Small intestine (tissue), 7 donors: ENCODE measurements at regions not wholly inside any gene's neighbourhood (a gene's known extent, or its start where the extent isn't known, plus 50 kb on each side); places are given as distances from the start of the nearest gene placed in this dataset.
"Not testable (repeated sequence)": the region's sequence is repeated elsewhere in the genome, so short reads cannot be mapped to it uniquely, and the experiment has no call there.

Experiments used
- DNase-seq, 2 donors: peaks; one replicate each; pipeline versions ENCODE4 v3.0.0 to v3.0.0-alpha.2; 2013
- FAIRE-seq: peaks from 2 replicates; lab custom pipeline; 2012; peaks lifted over from hg19 to GRCh38; lab: Jason Lieb, UNC
- H3K27ac ChIP-seq, 3 donors: one replicate each; pipeline ENCODE4 v1.5.1; 2013; ENCODE audit warnings: low read length in 2 of 3, mild to moderate bottlenecking in 2 of 3, control low read depth in 1 of 3, inconsistent platforms in 1 of 3, low read depth in 1 of 3, moderate library complexity in 1 of 3
- H3K27me3 ChIP-seq, 3 donors: one replicate each; pipeline ENCODE4 v1.6.1; 2013; ENCODE audit warnings: low read length in 3 of 3, inconsistent platforms in 1 of 3; ENCODE audit not compliant: control insufficient read depth in 3 of 3, insufficient read depth in 3 of 3
- H3K36me3 ChIP-seq, 3 donors: one replicate each; pipeline ENCODE4 v1.6.1; 2013; ENCODE audit warnings: low read length in 3 of 3, inconsistent platforms in 1 of 3, low read depth in 1 of 3, mild to moderate bottlenecking in 1 of 3, moderate library complexity in 1 of 3; ENCODE audit not compliant: control insufficient read depth in 3 of 3, insufficient read depth in 2 of 3
- H3K4me1 ChIP-seq, 3 donors: one replicate each; pipeline ENCODE4 v1.6.1; 2013; ENCODE audit warnings: low read length in 2 of 3, inconsistent platforms in 1 of 3, low read depth in 1 of 3, mild to moderate bottlenecking in 1 of 3, moderate library complexity in 1 of 3; ENCODE audit not compliant: control insufficient read depth in 3 of 3, insufficient read depth in 2 of 3
- H3K4me3 ChIP-seq, 3 donors: one replicate each; pipeline ENCODE4 v1.5.1; 2013; ENCODE audit warnings: low read length in 3 of 3, control low read depth in 1 of 3, inconsistent platforms in 1 of 3, low read depth in 1 of 3, mild to moderate bottlenecking in 1 of 3, moderate library complexity in 1 of 3
- H3K9me3 ChIP-seq, 2 donors: one replicate each; pipeline ENCODE4 v1.6.1; 2013; ENCODE audit warnings: low read depth in 1 of 2, low read length in 1 of 2; ENCODE audit not compliant: control insufficient read depth in 2 of 2, insufficient read depth in 1 of 2
- WGBS, 3 donors: extraction: QIAGEN DNeasy Blood & Tissue Kit; methylation state at CpG; one replicate each; pipeline ENCODE4 v1.1.7; 2013; 5-methylcytosine and 5-hydroxymethylcytosine counted together
- donor health status: healthy with polysubstance abuse.
- donor health status: control.
- donor health status: control.
- donor health status: Bipolar disorder and iron deficiency.
- donor health status: healthy.

DNA sequence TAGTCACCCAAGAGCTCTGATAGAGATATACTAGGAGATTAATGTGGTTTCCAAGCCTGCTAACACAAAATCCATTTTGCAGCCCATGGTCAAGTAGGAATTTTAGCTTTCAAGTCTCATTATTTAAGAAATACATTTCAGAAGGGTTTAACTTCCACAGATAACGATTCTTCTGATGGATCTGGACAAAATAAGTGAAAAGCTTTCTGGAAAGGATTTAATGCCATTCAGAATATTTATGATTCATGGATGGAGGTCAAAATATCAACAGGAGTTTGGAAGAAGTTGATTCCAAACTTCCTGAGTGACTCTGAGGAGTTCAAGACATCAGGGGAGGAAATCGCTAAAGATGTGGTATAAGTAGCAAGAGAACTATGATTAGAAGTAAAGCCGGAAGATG is 214.6 kb downstream of the ATXN7L3B start:
- Histone ChIP-seq H3K9me3 (peaks cover 0 to 4% of the 10 kb centered on the region in 2 donors), H3K27me3 (no peaks in the 10 kb centered on the region), H3K4me3 (no peak overlapping the region), H3K27ac (no peak overlapping the region), H3K4me1 (no peaks in the 10 kb centered on the region), H3K36me3 (no peaks in the 10 kb centered on the region)
- DNase-seq (no peak), FAIRE-seq (no peak)
- WGBS, 3 donors = 84 to 87% (median 86%) methylated on average over 3 of the region's 3 CpGs

DNA sequence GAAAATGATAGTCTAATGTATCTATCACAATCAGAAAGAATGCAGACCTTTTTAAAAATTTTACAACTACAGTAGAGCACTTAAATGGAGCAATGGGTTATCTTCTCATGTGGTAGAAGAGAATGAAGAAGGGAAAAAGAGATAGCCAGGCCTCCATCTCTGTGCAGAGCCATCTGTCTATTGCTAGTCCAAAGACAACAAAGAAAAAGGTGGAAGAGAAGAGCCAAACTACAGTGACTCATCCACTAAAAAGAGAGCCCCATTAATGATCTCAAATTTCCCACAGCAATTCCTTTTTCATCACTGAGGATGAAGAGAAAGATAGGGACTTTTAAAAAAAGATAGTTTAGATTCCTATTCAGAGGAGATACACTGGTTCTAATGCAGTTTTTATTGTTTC is 232.9 kb downstream of the ATXN7L3B start:
- H3K4me1 ChIP-seq = no peaks in the 10 kb centered on the region
- DNase-seq = no peak
- no peaks in the 10 kb centered on the region for H3K9me3 ChIP-seq
- H3K27me3 ChIP-seq = no peaks in the 10 kb centered on the region
- no peak for FAIRE-seq
- no peaks in the 10 kb centered on the region for H3K36me3 ChIP-seq
- H3K27ac ChIP-seq = no peak overlapping the region
- no peak overlapping the region for H3K4me3 ChIP-seq

DNA sequence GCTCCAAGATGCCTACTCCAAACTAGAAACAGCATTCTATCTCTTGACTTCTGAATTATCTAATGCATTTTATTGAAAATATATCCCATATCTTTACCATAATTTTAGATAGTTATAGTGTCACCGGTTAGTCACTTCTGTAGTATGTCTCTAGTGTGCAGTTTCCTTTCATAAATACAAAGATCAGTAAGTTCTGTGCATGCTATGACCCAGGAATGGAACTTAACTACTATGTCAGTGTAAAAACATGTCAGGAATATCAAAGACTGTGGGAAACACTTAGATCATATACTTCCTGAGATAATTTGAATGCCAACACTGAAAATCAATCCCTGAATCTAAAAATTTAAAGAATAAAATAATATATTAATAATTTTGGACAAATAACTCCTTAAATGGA is 237.6 kb downstream of the ATXN7L3B start:
- Histone ChIP-seq H3K27me3 (no peaks in the 10 kb centered on the region), H3K4me3 (no peak overlapping the region), H3K36me3 (no peaks in the 10 kb centered on the region), H3K4me1 (no peaks in the 10 kb centered on the region), H3K27ac (no peak overlapping the region), H3K9me3 (no peaks in the 10 kb centered on the region)
- no peak for DNase-seq
- WGBS, 3 donors = 90 to 93% (median 91%) methylated on average over 1 of the region's 1 CpG
- no peak for FAIRE-seq

DNA sequence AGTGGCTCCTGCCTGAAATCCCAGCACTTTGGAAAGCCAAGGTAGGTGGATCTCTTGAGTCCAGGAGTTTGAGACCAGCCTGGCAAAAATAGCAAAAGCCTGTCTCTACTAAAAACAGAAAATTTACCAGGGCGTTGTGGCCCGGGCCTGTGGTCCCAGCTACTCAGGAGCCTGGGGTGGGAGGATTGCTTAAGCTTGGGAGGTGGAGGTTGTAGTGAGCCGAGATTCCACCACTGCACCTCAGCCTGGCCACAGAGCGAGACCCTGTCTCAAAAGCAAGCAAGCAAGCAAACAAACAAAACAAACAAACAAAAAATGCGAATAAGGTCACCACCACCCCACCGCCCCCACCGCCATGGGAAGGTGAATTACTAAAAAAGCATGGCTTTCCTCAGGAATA is 238.7 kb downstream of the ATXN7L3B start:
- H3K27ac ChIP-seq = no peak overlapping the region
- no peaks in the 10 kb centered on the region for H3K9me3 ChIP-seq
- H3K4me3 ChIP-seq = no peak overlapping the region
- H3K36me3 ChIP-seq = no peaks in the 10 kb centered on the region
- no peak for DNase-seq
- no peaks in the 10 kb centered on the region for H3K27me3 ChIP-seq
- H3K4me1 ChIP-seq = no peaks in the 10 kb centered on the region
- FAIRE-seq = no peak
- 82 to 92% (median 89%) methylated on average over 7 of the region's 7 CpGs for WGBS, 3 donors

DNA sequence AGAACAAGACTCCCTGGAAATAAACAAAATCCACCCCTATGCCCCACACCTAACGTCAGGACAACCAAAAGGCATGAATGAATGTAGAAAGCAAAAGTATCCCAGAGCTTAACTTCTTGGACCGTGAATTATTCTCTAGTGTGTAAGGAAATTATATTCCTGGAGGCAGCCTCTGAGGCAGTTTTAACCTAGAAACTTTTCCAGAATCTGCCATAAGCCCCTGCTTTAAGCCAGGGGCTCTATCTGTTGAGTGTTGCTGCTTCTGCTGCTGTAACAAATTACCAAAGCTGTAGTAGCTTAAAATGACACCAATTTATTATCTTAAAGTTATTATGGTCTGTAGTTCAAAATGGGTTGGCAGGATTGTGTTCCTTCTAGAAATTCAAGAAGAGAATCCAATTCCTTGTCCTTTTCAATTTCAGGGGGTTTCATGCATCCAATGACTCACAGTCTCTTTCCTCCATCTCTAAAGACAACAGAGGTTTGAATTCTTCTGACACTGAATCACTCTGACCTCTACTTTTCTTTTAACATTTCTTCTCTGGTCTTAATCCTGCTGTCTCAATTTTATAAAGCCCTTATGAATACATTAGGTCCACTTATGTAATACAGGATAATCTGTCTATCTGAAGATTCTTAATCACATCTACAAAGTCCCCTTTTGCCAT is 242.7 kb downstream of the ATXN7L3B start:
- Histone ChIP-seq H3K4me3 (no peak overlapping the region), H3K36me3 (no peaks in the 10 kb centered on the region), H3K4me1 (no peaks in the 10 kb centered on the region), H3K27ac (no peak overlapping the region), H3K9me3 (no peaks in the 10 kb centered on the region), H3K27me3 (no peaks in the 10 kb centered on the region)
- 60 to 72% (median 67%) methylated on average over 2 of the region's 2 CpGs for WGBS, 3 donors
- FAIRE-seq = no peak
- DNase-seq = no peak

DNA sequence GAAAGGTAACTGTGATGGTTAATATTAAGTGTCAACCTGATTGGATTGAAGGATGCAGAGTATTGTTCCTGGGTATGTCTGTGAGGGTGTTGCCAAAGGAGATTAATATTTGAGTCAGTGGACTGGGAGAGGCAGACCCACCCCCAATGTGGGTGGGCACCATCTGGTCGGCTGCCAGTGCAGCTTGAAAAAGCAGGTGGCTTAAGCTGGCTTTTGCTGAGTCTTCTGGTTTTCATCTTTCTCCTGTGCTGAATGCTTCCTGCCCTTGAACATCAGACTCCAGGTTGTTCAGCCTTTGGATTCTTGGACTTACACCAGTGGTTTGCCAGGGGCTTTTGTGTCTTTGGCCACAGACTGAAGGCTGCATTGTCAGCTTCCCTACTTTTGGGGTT is 243.2 kb downstream of the ATXN7L3B start:
- not testable (repeated sequence) for H3K36me3 ChIP-seq, H3K4me1 ChIP-seq, DNase-seq, FAIRE-seq, H3K9me3 ChIP-seq, H3K27ac ChIP-seq, H3K27me3 ChIP-seq, H3K4me3 ChIP-seq
- WGBS, 3 donors = 17 to 30% (median 29%) methylated on average over 1 of the region's 1 CpG

DNA sequence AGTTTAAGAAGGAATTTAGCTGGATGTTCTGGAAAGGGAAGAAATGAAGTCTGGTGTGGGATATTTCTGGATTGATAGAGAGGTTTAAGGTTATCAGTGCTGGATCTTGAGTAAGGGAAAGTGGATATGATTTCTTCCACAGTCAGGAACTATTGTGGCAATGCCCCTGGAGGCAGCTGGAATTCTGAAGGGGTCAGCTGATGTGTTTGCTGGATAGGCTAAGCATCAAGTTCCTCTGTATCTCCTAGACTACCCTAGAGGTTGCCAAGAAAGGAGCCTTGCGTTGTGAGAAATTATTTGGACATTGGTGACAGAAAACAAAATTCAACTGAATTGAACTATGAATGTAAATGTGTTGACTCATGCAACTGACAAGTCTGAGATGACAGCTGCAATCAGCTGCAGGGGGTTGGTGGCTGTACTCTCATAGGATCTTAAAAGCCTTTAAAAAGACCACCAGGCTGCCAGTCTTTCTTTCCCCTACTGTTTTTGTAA is 244.4 kb downstream of the ATXN7L3B start:
- Histone ChIP-seq H3K4me3 (no peak overlapping the region), H3K27ac (no peak overlapping the region), H3K27me3 (no peaks in the 10 kb centered on the region), H3K36me3 (no peaks in the 10 kb centered on the region), H3K4me1 (no peaks in the 10 kb centered on the region), H3K9me3 (no peaks in the 10 kb centered on the region)
- DNase-seq (no peak), FAIRE-seq (no peak)
- 57 to 92% (median 73%) methylated on average over 1 of the region's 1 CpG for WGBS, 3 donors

DNA sequence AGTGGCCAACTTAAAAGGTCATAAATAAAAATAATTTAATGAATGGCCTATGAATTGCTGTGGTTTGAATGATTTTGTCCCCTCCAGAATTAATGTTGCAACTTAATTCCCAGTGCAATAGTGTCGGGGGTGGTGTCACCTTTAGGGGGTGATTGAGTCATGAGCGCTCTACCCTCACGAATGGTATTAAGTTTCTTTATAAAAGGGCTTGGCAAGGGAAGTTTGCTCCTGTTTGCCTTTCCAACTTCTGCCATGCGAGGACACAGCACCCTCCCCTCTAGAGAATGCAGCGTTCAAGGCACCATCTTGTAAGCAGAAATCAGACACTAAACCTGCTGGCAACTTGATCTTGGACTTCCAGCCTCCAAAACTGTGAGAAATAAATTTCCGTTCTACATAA is 253.3 kb downstream of the ATXN7L3B start:
- Histone ChIP-seq H3K4me1 (no peaks in the 10 kb centered on the region), H3K4me3 (no peak overlapping the region), H3K27me3 (no peaks in the 10 kb centered on the region), H3K9me3 (no peaks in the 10 kb centered on the region), H3K36me3 (no peaks in the 10 kb centered on the region), H3K27ac (no peak overlapping the region)
- DNase-seq = no peak
- 86 to 87% (median 87%) methylated on average over 6 of the region's 6 CpGs for WGBS, 3 donors
- no peak for FAIRE-seq

DNA sequence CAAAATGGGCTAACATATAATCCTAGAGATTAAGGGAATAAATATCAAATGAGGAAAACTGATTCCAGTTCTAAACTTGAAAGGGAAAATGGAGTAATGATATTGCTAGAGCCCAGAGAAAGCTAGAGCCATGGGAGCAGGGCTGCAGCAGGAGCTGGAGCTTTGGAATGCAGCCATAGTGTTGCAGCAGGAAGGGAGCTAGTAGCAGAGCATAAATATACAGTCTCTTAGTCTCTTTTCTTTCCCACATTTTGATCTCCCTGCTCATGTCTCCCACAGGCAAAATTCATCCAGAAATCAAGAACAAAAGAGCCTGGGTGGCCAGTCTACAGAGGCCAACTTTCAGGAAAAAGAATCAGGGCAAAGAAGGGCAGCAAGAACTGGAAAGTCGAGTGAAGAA is 253.7 kb downstream of the ATXN7L3B start:
- FAIRE-seq (no peak), DNase-seq (no peak)
- no peaks in the 10 kb centered on the region for H3K4me1 ChIP-seq
- no peaks in the 10 kb centered on the region for H3K9me3 ChIP-seq
- no peaks in the 10 kb centered on the region for H3K36me3 ChIP-seq
- H3K27me3 ChIP-seq = no peaks in the 10 kb centered on the region
- no peak overlapping the region for H3K27ac ChIP-seq
- 40 to 58% (median 41%) methylated on average over 1 of the region's 1 CpG for WGBS, 3 donors
- no peak overlapping the region for H3K4me3 ChIP-seq
